Gastrocnemius medialis (tissue), 4 donors: ENCODE measurements at regions not wholly inside any gene's neighbourhood (a gene's known extent, or its start where the extent isn't known, plus 50 kb on each side); places are given as distances from the start of the nearest gene placed in this dataset.

ENCODE experiments used
- CTCF ChIP-seq, 5 experiments: fragments of 450-650 bp in 3 of 5; fragments of 200-600 bp in 2 of 5; sonication (generic) in 2 of 5; IDR thresholded peaks in 4 of 5; conservative IDR thresholded peaks in 1 of 5; 1 replicate in 4 of 5; 2 replicates in 1 of 5; pipeline ENCODE4 v1.5.1; 2016 to 2019; ENCODE audit warnings: antibody characterized with exemption in 5 of 5, mild to moderate bottlenecking in 3 of 5, moderate library complexity in 3 of 5
- POLR2A ChIP-seq, 2 donors: fragments of 450-650 bp; IDR thresholded peaks; one replicate each; pipeline ENCODE4 v1.6.1; 2017; ENCODE audit warnings: antibody characterized with exemption in 2 of 2, mild to moderate bottlenecking in 2 of 2, moderate library complexity in 2 of 2

- TF ChIP-seq POLR2A (IDR thresholded peaks at IDR 0.05) (no peak), CTCF (IDR thresholded peaks at IDR 0.05 in 4 of 5, conservative IDR thresholded peaks at IDR 0.05 in 1 of 5) (no peak)
Observed at GRCh38 chr18:35776473-35776872, 194.9 kb downstream of the GALNT1 start.
